ENCODE measurements at regions not wholly inside any gene's neighbourhood (a gene's known extent, or its start where the extent isn't known, plus 50 kb on each side); places are given as distances from the start of the nearest gene placed in this dataset.

DNA sequence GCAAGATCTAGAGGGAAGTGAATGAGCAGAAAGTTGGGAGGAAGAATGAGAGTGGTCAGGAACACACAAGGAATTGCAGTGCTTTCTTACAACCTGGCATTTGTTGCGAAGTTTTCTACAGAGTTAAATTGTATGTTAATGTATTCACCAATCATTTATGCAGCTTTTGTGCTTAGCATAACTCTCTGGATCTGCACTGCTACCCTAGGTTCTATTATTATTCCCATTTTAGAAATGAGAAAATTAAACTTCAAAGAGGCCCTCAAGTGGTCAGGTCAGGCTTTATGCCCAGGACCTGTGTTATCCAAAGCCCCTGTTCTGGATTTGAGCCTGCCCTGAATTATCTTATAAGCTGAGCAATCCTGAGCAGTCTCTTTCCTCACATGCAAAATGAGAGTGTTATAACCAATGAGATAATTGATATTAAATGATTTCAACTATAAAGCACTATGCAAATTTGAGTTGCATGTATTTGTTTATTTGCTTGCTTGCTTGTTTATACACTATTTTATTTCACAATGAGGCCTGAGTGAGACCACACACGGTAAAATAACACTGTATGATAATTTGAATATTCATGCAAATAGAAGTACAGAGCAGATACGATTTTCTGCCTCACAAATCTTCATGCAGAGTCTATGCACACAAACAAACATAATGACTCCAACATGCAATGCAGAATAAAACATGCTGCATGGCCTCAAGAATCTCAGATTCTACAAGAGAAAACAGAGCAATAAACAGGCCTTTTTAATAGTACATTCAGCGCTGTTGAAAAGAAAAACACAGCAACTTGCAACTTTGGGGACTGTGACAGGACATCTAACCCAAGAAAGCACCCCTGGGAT lies 323.0 kb downstream of the PLPP3 start:
- 76% methylated on average over 4 of the region's 4 CpGs for WGBS, 2 donors
- H3K4me1 ChIP-seq (ENCODE audit: control insufficient read depth in 5 of 5, insufficient read depth in 5 of 5, low read length in 5 of 5), result peaks cover 0 to 17% (median 9%) of the 10 kb centered on the region in 5 donors
- ATAC-seq (ENCODE audit: insufficient read depth, low FRiP score), result no peak
- peak in 2 of 3 donors; percentile 10 to 15 for DNase-seq
- H3K36me3 ChIP-seq (ENCODE audit: control insufficient read depth in 4 of 4, insufficient read depth in 4 of 4, low read length in 4 of 4), result no peaks in the 10 kb centered on the region
- no peak overlapping the region for H3K4me3 ChIP-seq
- H3K27ac ChIP-seq (ENCODE audit: low read depth in 1 of 2, low read length in 1 of 2), result no peak overlapping the region
- peaks cover 0 to 7% (median 2%) of the 10 kb centered on the region in 4 donors for H3K9me3 ChIP-seq (ENCODE audit: control insufficient read depth in 4 of 4, insufficient read depth in 3 of 4, low read length in 3 of 4)
- H3K27me3 ChIP-seq (ENCODE audit: control insufficient read depth in 3 of 3, insufficient read depth in 3 of 3, low read length in 2 of 3), result no peaks in the 10 kb centered on the region
- no peak overlapping the region for H3K9ac ChIP-seq (ENCODE audit: insufficient read depth in 1 of 2, low read length in 2 of 2)
- TF ChIP-seq, protein P1, sequence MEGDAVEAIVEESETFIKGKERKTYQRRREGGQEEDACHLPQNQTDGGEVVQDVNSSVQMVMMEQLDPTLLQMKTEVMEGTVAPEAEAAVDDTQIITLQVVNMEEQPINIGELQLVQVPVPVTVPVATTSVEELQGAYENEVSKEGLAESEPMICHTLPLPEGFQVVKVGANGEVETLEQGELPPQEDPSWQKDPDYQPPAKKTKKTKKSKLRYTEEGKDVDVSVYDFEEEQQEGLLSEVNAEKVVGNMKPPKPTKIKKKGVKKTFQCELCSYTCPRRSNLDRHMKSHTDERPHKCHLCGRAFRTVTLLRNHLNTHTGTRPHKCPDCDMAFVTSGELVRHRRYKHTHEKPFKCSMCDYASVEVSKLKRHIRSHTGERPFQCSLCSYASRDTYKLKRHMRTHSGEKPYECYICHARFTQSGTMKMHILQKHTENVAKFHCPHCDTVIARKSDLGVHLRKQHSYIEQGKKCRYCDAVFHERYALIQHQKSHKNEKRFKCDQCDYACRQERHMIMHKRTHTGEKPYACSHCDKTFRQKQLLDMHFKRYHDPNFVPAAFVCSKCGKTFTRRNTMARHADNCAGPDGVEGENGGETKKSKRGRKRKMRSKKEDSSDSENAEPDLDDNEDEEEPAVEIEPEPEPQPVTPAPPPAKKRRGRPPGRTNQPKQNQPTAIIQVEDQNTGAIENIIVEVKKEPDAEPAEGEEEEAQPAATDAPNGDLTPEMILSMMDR (IDR thresholded peaks at IDR 0.05; ENCODE audit: control extremely low read depth, extremely low read depth), result no peak

DNA sequence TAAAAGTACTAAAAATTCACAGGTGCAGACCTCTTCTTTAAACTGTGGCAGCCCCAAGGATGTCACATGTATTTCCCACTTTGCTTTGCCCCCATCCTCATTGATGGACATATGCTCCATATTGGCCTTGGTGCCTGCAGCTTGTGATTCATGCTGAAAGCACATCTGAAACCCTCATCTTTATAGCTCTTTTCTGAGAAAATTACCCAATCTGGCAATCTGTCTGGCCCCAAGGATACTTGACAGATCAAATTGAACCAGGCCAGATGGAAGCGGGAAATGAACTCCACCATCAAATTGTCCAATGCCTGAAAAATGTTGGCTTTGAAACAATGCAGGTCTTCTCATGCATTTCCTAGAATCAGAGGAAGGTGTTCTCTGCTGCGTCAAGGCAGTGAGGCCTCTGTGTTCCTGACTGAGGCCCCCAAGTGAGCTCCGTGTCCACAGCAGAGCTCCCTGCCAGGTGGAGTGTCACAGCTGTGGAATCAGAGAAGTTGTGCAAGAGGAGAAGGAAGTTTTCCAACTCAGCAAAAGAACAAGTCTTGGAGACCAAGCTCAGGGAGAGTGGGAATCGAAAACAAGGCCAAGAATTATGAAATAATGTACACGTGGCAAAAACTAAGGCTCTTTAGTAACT lies 323.7 kb downstream of the PLPP3 start:
- DNase-seq (peak; percentile 48 to 94 (median 78)), ATAC-seq (ENCODE audit: insufficient read depth, low FRiP score) (peak; percentile 39)
- H3K27ac ChIP-seq (ENCODE audit: low read depth in 1 of 2, low read length in 1 of 2), result no peak overlapping the region
- H3K27me3 ChIP-seq (ENCODE audit: control insufficient read depth in 3 of 3, insufficient read depth in 3 of 3, low read length in 2 of 3), result no peaks in the 10 kb centered on the region
- H3K9ac ChIP-seq (ENCODE audit: insufficient read depth in 1 of 2, low read length in 2 of 2), result no peak overlapping the region
- no peak overlapping the region for H3K4me3 ChIP-seq
- no peaks in the 10 kb centered on the region for H3K36me3 ChIP-seq (ENCODE audit: control insufficient read depth in 4 of 4, insufficient read depth in 4 of 4, low read length in 4 of 4)
- peaks cover 0 to 17% (median 9%) of the 10 kb centered on the region in 5 donors for H3K4me1 ChIP-seq (ENCODE audit: control insufficient read depth in 5 of 5, insufficient read depth in 5 of 5, low read length in 5 of 5)
- TF ChIP-seq, protein P1 (IDR thresholded peaks at IDR 0.05; ENCODE audit: control extremely low read depth, extremely low read depth), result no peak
- H3K9me3 ChIP-seq (ENCODE audit: control insufficient read depth in 4 of 4, insufficient read depth in 3 of 4, low read length in 3 of 4), result peaks cover 0 to 6% (median 2%) of the 10 kb centered on the region in 4 donors
- 40 to 43% methylated on average over 5 of the region's 5 CpGs for WGBS, 2 donors

DNA sequence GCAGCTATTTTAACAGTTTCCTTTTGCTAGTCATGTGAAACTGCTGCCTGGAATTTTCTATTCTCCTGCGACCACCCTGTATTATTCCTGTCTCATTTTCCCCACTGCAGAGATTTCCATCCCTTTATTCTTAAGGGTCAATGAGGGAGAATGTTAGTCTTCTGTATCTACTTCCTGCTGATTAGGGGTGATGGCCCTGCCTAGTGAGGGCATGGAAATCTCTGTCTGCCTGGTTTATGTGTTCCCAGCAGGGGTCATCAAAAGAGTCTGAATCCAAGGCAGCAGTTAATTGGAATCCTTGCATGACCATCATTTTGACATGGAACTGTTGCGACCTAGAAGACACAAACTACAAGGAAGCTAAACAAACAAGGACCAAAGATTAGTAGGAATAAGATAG lies 325.2 kb downstream of the PLPP3 start:
- no peak overlapping the region for H3K27ac ChIP-seq (ENCODE audit: low read depth in 1 of 2, low read length in 1 of 2)
- H3K36me3 ChIP-seq (ENCODE audit: control insufficient read depth in 4 of 4, insufficient read depth in 4 of 4, low read length in 4 of 4), result no peaks in the 10 kb centered on the region
- peaks cover 0 to 17% (median 14%) of the 10 kb centered on the region in 5 donors for H3K4me1 ChIP-seq (ENCODE audit: control insufficient read depth in 5 of 5, insufficient read depth in 5 of 5, low read length in 5 of 5)
- no peaks in the 10 kb centered on the region for H3K9me3 ChIP-seq (ENCODE audit: control insufficient read depth in 4 of 4, insufficient read depth in 3 of 4, low read length in 3 of 4)
- no peaks in the 10 kb centered on the region for H3K27me3 ChIP-seq (ENCODE audit: control insufficient read depth in 3 of 3, insufficient read depth in 3 of 3, low read length in 2 of 3)
- no peak for ATAC-seq (ENCODE audit: insufficient read depth, low FRiP score)
- no peak for DNase-seq
- 85 to 92% methylated on average over 2 of the region's 2 CpGs for WGBS, 2 donors
- TF ChIP-seq, protein P1 (IDR thresholded peaks at IDR 0.05; ENCODE audit: control extremely low read depth, extremely low read depth), result no peak
- H3K9ac ChIP-seq (ENCODE audit: insufficient read depth in 1 of 2, low read length in 2 of 2), result no peak overlapping the region
- no peak overlapping the region for H3K4me3 ChIP-seq
